MCF 10A (cell line): ENCODE measurements at regions not wholly inside any gene's neighbourhood (a gene's known extent, or its start where the extent isn't known, plus 50 kb on each side); places are given as distances from the start of the nearest gene placed in this dataset.

Source experiments
- BruUV-seq: library from RNA; stranded (reverse); fragments of 400-500 nt; replicated peaks from 2 replicates; lab custom pipeline; 2021; lab: Mats Ljungman, UMichigan
- CTCF ChIA-PET: fragments of 300-600 bp; sonication (Branson Sonifier 250); formaldehyde crosslinking; extraction: SDS; loops from one replicate; lab custom pipeline; 2021; ENCODE audit warnings: antibody characterized with exemption, inconsistent platforms; lab: Yijun Ruan, JAX
- POLR2A ChIA-PET: fragments of 300-600, 350-650 bp; sonication (Branson Sonifier 250); formaldehyde crosslinking; extraction: SDS; loops from one replicate; lab custom pipeline; 2020; ENCODE audit warnings: antibody characterized with exemption, inconsistent platforms; lab: Yijun Ruan, JAX
- DNase-seq: peaks from one replicate; pipeline ENCODE4 v3.0.0-alpha.2; 2018; ENCODE audit not compliant: unreplicated experiment
- H3K27ac Mint-ChIP-seq: one replicate; pipeline ENCODE4 v1.8.0; 2022; ENCODE audit warnings: mild to moderate bottlenecking, low read depth, mixed read lengths; ENCODE audit not compliant: unreplicated experiment
- H3K27me3 Mint-ChIP-seq: one replicate; pipeline ENCODE4 v1.8.0; 2022; ENCODE audit warnings: mixed read lengths; ENCODE audit not compliant: insufficient read depth, unreplicated experiment
- H3K36me3 Mint-ChIP-seq: one replicate; pipeline ENCODE4 v1.8.0; 2022; ENCODE audit warnings: mild to moderate bottlenecking, moderate library complexity, mixed read lengths; ENCODE audit not compliant: insufficient read depth, unreplicated experiment
- H3K4me1 Mint-ChIP-seq: one replicate; pipeline ENCODE4 v1.8.0; 2022; ENCODE audit warnings: mixed read lengths; ENCODE audit not compliant: insufficient read depth, unreplicated experiment
- H3K4me3 Mint-ChIP-seq: one replicate; pipeline ENCODE4 v1.8.0; 2022; ENCODE audit warnings: mild to moderate bottlenecking, moderate library complexity, mixed read lengths; ENCODE audit not compliant: unreplicated experiment
- H3K9me3 Mint-ChIP-seq: one replicate; pipeline ENCODE4 v1.8.0; 2022; ENCODE audit warnings: mixed read lengths; ENCODE audit not compliant: unreplicated experiment
- intact Hi-C: fragments of 100-400 bp; cut with micrococcal nuclease; formaldehyde crosslinking; loops from 2 replicates; pipeline ENCODE4 v1.14.1; 2022
- TF ChIP-seq, protein P1 (sequence below): fragments of 200-600 bp; IDR thresholded peaks from one replicate; pipeline ENCODE4 v1.8.0; 2022; ENCODE audit warnings: antibody characterized with exemption, mild to moderate bottlenecking; ENCODE audit not compliant: unreplicated experiment

DNA sequence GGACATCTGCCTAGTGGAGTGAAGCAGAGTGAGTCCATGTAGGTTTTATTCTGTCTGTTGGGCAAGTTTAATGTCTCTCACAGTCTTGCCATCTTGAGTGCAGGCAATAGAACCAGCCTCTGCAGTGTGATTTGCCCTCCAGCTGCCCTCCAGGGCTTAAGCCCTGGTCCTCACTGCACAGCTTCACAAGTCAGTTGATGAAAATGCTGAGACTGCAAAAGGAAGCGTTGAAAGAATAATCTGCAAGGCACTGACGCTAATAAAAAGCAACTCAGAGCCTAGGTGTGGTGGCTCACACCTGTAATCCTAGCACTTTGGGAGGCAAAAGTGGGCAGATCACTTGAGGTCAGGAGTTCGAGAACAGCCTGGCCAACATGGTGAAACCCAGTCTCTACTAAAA lies 54.1 kb upstream of the PHOX2B start:
- H3K36me3 Mint-ChIP-seq = no peaks in the 10 kb centered on the region
- DNase-seq = no peak
- TF ChIP-seq, protein P1, sequence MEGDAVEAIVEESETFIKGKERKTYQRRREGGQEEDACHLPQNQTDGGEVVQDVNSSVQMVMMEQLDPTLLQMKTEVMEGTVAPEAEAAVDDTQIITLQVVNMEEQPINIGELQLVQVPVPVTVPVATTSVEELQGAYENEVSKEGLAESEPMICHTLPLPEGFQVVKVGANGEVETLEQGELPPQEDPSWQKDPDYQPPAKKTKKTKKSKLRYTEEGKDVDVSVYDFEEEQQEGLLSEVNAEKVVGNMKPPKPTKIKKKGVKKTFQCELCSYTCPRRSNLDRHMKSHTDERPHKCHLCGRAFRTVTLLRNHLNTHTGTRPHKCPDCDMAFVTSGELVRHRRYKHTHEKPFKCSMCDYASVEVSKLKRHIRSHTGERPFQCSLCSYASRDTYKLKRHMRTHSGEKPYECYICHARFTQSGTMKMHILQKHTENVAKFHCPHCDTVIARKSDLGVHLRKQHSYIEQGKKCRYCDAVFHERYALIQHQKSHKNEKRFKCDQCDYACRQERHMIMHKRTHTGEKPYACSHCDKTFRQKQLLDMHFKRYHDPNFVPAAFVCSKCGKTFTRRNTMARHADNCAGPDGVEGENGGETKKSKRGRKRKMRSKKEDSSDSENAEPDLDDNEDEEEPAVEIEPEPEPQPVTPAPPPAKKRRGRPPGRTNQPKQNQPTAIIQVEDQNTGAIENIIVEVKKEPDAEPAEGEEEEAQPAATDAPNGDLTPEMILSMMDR = no peak
- no peaks in the 10 kb centered on the region for H3K27me3 Mint-ChIP-seq
- intact Hi-C loops = no loop called here
- BruUV-seq = no TSS peak
- H3K27ac Mint-ChIP-seq = no peak overlapping the region
- ChIA-PET POLR2A (interaction anchor here (0.6 kb wide), 1 partner anchor 17 kb away, joined by 3 read pairs; no protein-coding TSS in a partner anchor), CTCF (no interaction called here)
- no peak overlapping the region for H3K4me3 Mint-ChIP-seq
- peaks cover 7% of the 10 kb centered on the region for H3K9me3 Mint-ChIP-seq
- H3K4me1 Mint-ChIP-seq = no peaks in the 10 kb centered on the region

DNA sequence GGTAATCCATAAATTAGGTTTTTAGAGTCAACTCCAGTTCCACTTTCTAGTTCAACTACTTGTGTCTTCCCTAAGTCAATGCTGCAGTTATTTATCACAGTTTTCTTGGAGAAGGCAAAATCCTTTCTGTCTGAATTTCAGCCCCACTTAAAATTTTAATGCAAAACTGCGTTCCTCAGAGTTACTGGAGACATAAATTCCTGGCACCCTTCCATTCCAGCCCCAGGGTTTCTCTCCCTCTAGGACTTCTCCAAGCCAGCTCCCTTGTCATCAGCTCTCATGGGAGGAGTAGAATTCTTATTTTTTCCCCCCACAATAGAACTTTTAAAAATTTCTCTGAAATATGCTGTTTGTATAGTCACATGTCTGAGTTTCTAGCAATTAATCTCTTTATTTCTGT lies 50.6 kb upstream of the PHOX2B start:
- H3K4me3 Mint-ChIP-seq = no peak overlapping the region
- ChIA-PET CTCF (interaction anchor here (0.6 kb wide), 1 partner anchor 111 kb away, joined by 3 read pairs; no protein-coding TSS in a partner anchor), POLR2A (no interaction called here)
- TF ChIP-seq, protein P1 = no peak
- no peaks in the 10 kb centered on the region for H3K27me3 Mint-ChIP-seq
- BruUV-seq = no TSS peak
- H3K27ac Mint-ChIP-seq = no peak overlapping the region
- no peaks in the 10 kb centered on the region for H3K36me3 Mint-ChIP-seq
- no peaks in the 10 kb centered on the region for H3K4me1 Mint-ChIP-seq
- peaks cover 7% of the 10 kb centered on the region for H3K9me3 Mint-ChIP-seq
- no peak for DNase-seq
- intact Hi-C loops = no loop called here
